WTC11 (cell line): ENCODE measurements at regions not wholly inside any gene's neighbourhood (a gene's known extent, or its start where the extent isn't known, plus 50 kb on each side); places are given as distances from the start of the nearest gene placed in this dataset.

ENCODE experiments used
- ATAC-seq: fragments of 200-7000 bp; cut with Tn5 transposase; 2 replicates; pipeline ENCODE4 v1.10.0; 2021; ENCODE audit warnings: mild to moderate bottlenecking, moderate library complexity
- CTCF ChIA-PET: fragments of 300-600 bp; sonication (Branson Sonifier 250); formaldehyde crosslinking; loops from one replicate; lab custom pipeline; 2021; ENCODE audit warnings: antibody characterized with exemption; lab: Charles Lee
- POLR2A ChIA-PET: fragments of 350-600 bp; sonication (Branson Sonifier 250); formaldehyde crosslinking; loops from one replicate; lab custom pipeline; 2021; ENCODE audit warnings: antibody characterized with exemption; lab: Charles Lee
- DNase-seq: peaks from one replicate; pipeline ENCODE4 v3.0.0; 2021; ENCODE audit warnings: low spot score
- H3K27ac Mint-ChIP-seq: 2 replicates; pipeline ENCODE4 v1.8.0; 2021; ENCODE audit warnings: mixed read lengths
- H3K27me3 Mint-ChIP-seq: 2 replicates; pipeline ENCODE4 v1.8.0; 2021; ENCODE audit warnings: low read depth, mild to moderate bottlenecking, moderate library complexity, mixed read lengths
- H3K36me3 Mint-ChIP-seq: 2 replicates; pipeline ENCODE4 v1.8.0; 2021; ENCODE audit warnings: mixed read lengths
- H3K4me1 Mint-ChIP-seq: 2 replicates; pipeline ENCODE4 v1.8.0; 2022; ENCODE audit warnings: mixed read lengths
- H3K4me3 Mint-ChIP-seq: 2 replicates; pipeline ENCODE4 v1.8.0; 2021; ENCODE audit warnings: mild to moderate bottlenecking, moderate library complexity, mixed read lengths
- H3K9me3 Mint-ChIP-seq: 2 replicates; pipeline ENCODE4 v1.8.0; 2021; ENCODE audit warnings: mixed read lengths
- ATF3 ChIP-seq: sonication (generic); formaldehyde crosslinking; conservative IDR thresholded peaks from 2 replicates; pipeline ENCODE4 v1.8.1; 2022; ENCODE audit warnings: mild to moderate bottlenecking, missing genetic modification reagents
- CREB1 ChIP-seq: sonication (generic); formaldehyde crosslinking; IDR thresholded peaks from 2 replicates; pipeline ENCODE4 v1.8.0; 2023; ENCODE audit warnings: mild to moderate bottlenecking, missing genetic modification reagents
- E2F4 ChIP-seq: sonication (generic); formaldehyde crosslinking; IDR thresholded peaks from 2 replicates; pipeline ENCODE4 v1.8.1; 2022; ENCODE audit warnings: low read depth, mild to moderate bottlenecking, moderate library complexity, missing genetic modification reagents, borderline replicate concordance
- EMX1 ChIP-seq: fragments of 250-450 bp; sonication (Bioruptor Pico); IDR thresholded peaks from 2 replicates; pipeline ENCODE4 v1.8.0; 2021; ENCODE audit warnings: mild to moderate bottlenecking
- ESRRA ChIP-seq: sonication (generic); formaldehyde crosslinking; IDR thresholded peaks from 2 replicates; pipeline ENCODE4 v1.8.1; 2022; ENCODE audit warnings: mild to moderate bottlenecking, missing genetic modification reagents, borderline replicate concordance
- ETV6 ChIP-seq: sonication (generic); formaldehyde crosslinking; IDR thresholded peaks from 2 replicates; pipeline ENCODE4 v1.8.1; 2022; ENCODE audit warnings: mild to moderate bottlenecking, missing genetic modification reagents
- FOXP1 ChIP-seq: sonication (generic); formaldehyde crosslinking; IDR thresholded peaks from 2 replicates; pipeline ENCODE4 v1.8.0; 2022; ENCODE audit warnings: missing genetic modification reagents, mild to moderate bottlenecking, moderate library complexity, borderline replicate concordance
- IRF1 ChIP-seq: sonication (generic); formaldehyde crosslinking; IDR thresholded peaks from 2 replicates; pipeline ENCODE4 v1.8.0; 2023; ENCODE audit warnings: missing genetic modification reagents
- JUN ChIP-seq: sonication (generic); formaldehyde crosslinking; IDR thresholded peaks from 2 replicates; pipeline ENCODE4 v1.8.0; 2023; ENCODE audit warnings: mild to moderate bottlenecking, missing genetic modification reagents
- MXD4 ChIP-seq: fragments of 250-450 bp; sonication (Bioruptor Pico); IDR thresholded peaks from 2 replicates; pipeline ENCODE4 v1.8.0; 2021; ENCODE audit warnings: mild to moderate bottlenecking, moderate library complexity, borderline replicate concordance
- NFATC4 ChIP-seq: fragments of 250-450 bp; sonication (Bioruptor Pico); IDR thresholded peaks from 2 replicates; pipeline ENCODE4 v1.9.0; 2021; ENCODE audit warnings: mild to moderate bottlenecking
- NFE2L1 ChIP-seq: sonication (generic); formaldehyde crosslinking; IDR thresholded peaks from 2 replicates; pipeline ENCODE4 v1.8.1; 2023; ENCODE audit warnings: missing genetic modification reagents
- OVOL2 ChIP-seq: fragments of 250-450 bp; sonication (Bioruptor Pico); IDR thresholded peaks from 2 replicates; pipeline ENCODE4 v1.9.0; 2021; ENCODE audit warnings: mild to moderate bottlenecking, borderline replicate concordance
- SMAD4 ChIP-seq: sonication (generic); formaldehyde crosslinking; IDR thresholded peaks from 2 replicates; pipeline ENCODE4 v1.8.0; 2022; ENCODE audit warnings: mild to moderate bottlenecking, missing genetic modification reagents
- SOX15 ChIP-seq: fragments of 250-450 bp; sonication (Bioruptor Pico); IDR thresholded peaks from 2 replicates; pipeline ENCODE4 v1.9.0; 2021; ENCODE audit warnings: mild to moderate bottlenecking
- TEAD4 ChIP-seq: sonication (generic); formaldehyde crosslinking; IDR thresholded peaks from 2 replicates; pipeline ENCODE4 v1.8.0; 2022; ENCODE audit warnings: mild to moderate bottlenecking, missing genetic modification reagents
- ZNF232 ChIP-seq: sonication (generic); formaldehyde crosslinking; IDR thresholded peaks from 2 replicates; pipeline ENCODE4 v1.8.0; 2022; ENCODE audit warnings: mild to moderate bottlenecking, missing genetic modification reagents
- ZNF671 ChIP-seq: fragments of 250-450 bp; sonication (Bioruptor Pico); IDR thresholded peaks from 2 replicates; pipeline ENCODE4 v1.8.0; 2021; ENCODE audit warnings: mild to moderate bottlenecking
- TF ChIP-seq, protein P1 (sequence below): sonication (generic); formaldehyde crosslinking; IDR thresholded peaks from 2 replicates; pipeline ENCODE4 v1.8.1; 2023; ENCODE audit warnings: mild to moderate bottlenecking, missing genetic modification reagents, moderate library complexity
- TF ChIP-seq, protein P2 (sequence below): sonication (generic); formaldehyde crosslinking; IDR thresholded peaks from 2 replicates; pipeline ENCODE4 v1.8.1; 2023; ENCODE audit warnings: mild to moderate bottlenecking, moderate library complexity, missing genetic modification reagents
- TF ChIP-seq, protein P3 (sequence below): sonication (generic); formaldehyde crosslinking; IDR thresholded peaks from 2 replicates; pipeline ENCODE4 v1.8.1; 2022; ENCODE audit warnings: low read depth, missing genetic modification reagents, borderline replicate concordance

DNA sequence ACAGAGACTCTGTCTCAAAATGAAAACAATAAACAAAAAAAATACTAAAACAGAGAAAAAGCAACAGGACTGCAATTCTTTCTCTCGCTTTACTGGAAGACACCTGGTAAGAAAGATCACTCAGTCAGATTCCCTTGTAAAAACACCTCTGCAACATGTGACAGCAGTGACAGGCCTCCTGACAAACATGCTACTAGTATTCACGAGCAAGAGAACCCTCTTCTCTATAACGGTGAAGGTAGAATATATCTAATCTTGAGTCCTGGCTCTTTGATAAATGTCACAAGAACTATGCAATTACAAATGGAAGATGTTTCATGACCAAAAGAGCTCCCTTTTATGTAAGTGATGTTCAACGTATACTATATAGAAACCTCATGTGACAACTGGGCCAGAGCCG, 986.7 kb upstream of the LRRN3 start (continued):
- TF ChIP-seq IRF1 (CRISPR knock-in tag) (no peak), ZNF232 (CRISPR knock-in tag) (no peak), CREB1 (CRISPR knock-in tag) (no peak), FOXP1 (CRISPR knock-in tag) (no peak), MXD4 (CRISPR knock-in tag) (no peak)

GRCh38 chr7:110105307-110105706, 985.6 kb upstream of the LRRN3 start:
- Mint-ChIP-seq H3K36me3 (peaks cover 7% of the 10 kb centered on the region), H3K27me3 (no peaks in the 10 kb centered on the region), H3K4me3 (no peak overlapping the region), H3K27ac (no peak overlapping the region), H3K4me1 (no peaks in the 10 kb centered on the region), H3K9me3 (peaks cover 8% of the 10 kb centered on the region)
- no peak for DNase-seq
- TF ChIP-seq ATF3 (CRISPR knock-in tag) (no peak), SOX15 (no peak), NFATC4 (CRISPR knock-in tag) (no peak), TEAD4 (CRISPR knock-in tag) (no peak), OVOL2 (no peak), EMX1 (CRISPR knock-in tag) (no peak), E2F4 (CRISPR knock-in tag) (no peak), JUN (CRISPR knock-in tag) (no peak), ETV6 (no peak), NFE2L1 (CRISPR knock-in tag) (no peak)
- TF ChIP-seq, protein P1, sequence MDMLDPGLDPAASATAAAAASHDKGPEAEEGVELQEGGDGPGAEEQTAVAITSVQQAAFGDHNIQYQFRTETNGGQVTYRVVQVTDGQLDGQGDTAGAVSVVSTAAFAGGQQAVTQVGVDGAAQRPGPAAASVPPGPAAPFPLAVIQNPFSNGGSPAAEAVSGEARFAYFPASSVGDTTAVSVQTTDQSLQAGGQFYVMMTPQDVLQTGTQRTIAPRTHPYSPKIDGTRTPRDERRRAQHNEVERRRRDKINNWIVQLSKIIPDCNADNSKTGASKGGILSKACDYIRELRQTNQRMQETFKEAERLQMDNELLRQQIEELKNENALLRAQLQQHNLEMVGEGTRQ: no peak
- TF ChIP-seq, protein P2, sequence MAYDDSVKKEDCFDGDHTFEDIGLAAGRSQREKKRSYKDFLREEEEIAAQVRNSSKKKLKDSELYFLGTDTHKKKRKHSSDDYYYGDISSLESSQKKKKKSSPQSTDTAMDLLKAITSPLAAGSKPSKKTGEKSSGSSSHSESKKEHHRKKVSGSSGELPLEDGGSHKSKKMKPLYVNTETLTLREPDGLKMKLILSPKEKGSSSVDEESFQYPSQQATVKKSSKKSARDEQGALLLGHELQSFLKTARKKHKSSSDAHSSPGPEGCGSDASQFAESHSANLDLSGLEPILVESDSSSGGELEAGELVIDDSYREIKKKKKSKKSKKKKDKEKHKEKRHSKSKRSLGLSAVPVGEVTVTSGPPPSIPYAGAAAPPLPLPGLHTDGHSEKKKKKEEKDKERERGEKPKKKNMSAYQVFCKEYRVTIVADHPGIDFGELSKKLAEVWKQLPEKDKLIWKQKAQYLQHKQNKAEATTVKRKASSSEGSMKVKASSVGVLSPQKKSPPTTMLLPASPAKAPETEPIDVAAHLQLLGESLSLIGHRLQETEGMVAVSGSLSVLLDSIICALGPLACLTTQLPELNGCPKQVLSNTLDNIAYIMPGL (CRISPR knock-in tag): no peak
- TF ChIP-seq, protein P3, sequence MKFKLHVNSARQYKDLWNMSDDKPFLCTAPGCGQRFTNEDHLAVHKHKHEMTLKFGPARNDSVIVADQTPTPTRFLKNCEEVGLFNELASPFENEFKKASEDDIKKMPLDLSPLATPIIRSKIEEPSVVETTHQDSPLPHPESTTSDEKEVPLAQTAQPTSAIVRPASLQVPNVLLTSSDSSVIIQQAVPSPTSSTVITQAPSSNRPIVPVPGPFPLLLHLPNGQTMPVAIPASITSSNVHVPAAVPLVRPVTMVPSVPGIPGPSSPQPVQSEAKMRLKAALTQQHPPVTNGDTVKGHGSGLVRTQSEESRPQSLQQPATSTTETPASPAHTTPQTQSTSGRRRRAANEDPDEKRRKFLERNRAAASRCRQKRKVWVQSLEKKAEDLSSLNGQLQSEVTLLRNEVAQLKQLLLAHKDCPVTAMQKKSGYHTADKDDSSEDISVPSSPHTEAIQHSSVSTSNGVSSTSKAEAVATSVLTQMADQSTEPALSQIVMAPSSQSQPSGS (CRISPR knock-in tag): no peak
- CTCF ChIA-PET: no interaction called here
- ATAC-seq: no peak
- POLR2A ChIA-PET: no interaction called here

DNA sequence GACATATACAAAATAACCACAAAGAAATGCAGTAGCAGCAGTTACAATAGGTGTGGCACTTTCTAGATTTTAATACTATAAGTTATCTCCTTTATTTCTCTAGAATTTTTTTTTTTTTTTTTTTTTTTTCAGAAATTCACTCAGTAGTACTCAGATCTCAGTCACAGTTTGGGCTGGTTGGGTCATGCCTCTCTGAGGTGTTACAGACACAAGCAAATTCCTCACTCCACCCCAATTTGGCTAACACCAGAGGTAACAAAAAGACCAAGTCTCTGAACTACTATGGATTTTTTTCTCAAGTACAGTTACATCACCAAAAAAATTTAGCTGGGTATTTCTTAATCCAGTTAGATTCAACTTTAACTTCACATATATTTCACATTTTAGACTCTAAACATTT, 985.1 kb upstream of the LRRN3 start:
- Mint-ChIP-seq H3K4me3 (no peak overlapping the region), H3K27me3 (no peaks in the 10 kb centered on the region), H3K27ac (no peak overlapping the region), H3K36me3 (peaks cover 1% of the 10 kb centered on the region; the same call in 1 of the 2 replicates), H3K9me3 (peaks cover 2% of the 10 kb centered on the region), H3K4me1 (no peaks in the 10 kb centered on the region)
- TF ChIP-seq OVOL2 (no peak), SMAD4 (CRISPR knock-in tag) (no peak), TEAD4 (CRISPR knock-in tag) (no peak), SOX15 (no peak), ESRRA (CRISPR knock-in tag) (no peak), ZNF671 (no peak)
- ATAC-seq: no peak
- ChIA-PET CTCF (no interaction called here), POLR2A (no interaction called here)
- no peak for DNase-seq
